ENCODE measurements at regions not wholly inside any gene's neighbourhood (a gene's known extent, or its start where the extent isn't known, plus 50 kb on each side); places are given as distances from the start of the nearest gene placed in this dataset.

DNA sequence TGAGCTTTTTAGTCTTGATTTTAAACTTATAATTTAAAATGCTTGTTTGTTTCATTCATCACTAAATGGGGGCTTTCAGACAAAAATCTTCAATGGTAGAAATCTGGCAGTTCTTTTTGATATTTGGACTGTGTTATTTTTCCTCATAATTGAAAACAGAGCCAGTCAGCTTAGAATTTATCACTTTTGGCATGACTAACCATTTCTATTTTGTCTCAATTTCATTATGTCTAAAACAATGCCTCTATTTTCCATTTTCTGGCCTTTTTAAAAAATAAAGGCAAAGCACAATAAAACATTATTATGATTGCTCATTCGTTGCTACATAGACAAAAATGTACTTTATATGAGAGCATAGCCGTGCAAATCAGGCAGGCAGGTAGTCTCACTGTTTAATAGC lies 434.5 kb downstream of the XIRP2 start:
- TF ChIP-seq, protein P1, sequence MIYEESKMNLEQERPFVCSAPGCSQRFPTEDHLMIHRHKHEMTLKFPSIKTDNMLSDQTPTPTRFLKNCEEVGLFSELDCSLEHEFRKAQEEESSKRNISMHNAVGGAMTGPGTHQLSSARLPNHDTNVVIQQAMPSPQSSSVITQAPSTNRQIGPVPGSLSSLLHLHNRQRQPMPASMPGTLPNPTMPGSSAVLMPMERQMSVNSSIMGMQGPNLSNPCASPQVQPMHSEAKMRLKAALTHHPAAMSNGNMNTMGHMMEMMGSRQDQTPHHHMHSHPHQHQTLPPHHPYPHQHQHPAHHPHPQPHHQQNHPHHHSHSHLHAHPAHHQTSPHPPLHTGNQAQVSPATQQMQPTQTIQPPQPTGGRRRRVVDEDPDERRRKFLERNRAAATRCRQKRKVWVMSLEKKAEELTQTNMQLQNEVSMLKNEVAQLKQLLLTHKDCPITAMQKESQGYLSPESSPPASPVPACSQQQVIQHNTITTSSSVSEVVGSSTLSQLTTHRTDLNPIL (CRISPR knock-in tag; IDR thresholded peaks at IDR 0.05; ENCODE audit: low read depth): no peak
- TF ChIP-seq, protein P2, sequence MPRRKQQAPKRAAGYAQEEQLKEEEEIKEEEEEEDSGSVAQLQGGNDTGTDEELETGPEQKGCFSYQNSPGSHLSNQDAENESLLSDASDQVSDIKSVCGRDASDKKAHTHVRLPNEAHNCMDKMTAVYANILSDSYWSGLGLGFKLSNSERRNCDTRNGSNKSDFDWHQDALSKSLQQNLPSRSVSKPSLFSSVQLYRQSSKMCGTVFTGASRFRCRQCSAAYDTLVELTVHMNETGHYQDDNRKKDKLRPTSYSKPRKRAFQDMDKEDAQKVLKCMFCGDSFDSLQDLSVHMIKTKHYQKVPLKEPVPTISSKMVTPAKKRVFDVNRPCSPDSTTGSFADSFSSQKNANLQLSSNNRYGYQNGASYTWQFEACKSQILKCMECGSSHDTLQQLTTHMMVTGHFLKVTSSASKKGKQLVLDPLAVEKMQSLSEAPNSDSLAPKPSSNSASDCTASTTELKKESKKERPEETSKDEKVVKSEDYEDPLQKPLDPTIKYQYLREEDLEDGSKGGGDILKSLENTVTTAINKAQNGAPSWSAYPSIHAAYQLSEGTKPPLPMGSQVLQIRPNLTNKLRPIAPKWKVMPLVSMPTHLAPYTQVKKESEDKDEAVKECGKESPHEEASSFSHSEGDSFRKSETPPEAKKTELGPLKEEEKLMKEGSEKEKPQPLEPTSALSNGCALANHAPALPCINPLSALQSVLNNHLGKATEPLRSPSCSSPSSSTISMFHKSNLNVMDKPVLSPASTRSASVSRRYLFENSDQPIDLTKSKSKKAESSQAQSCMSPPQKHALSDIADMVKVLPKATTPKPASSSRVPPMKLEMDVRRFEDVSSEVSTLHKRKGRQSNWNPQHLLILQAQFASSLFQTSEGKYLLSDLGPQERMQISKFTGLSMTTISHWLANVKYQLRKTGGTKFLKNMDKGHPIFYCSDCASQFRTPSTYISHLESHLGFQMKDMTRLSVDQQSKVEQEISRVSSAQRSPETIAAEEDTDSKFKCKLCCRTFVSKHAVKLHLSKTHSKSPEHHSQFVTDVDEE (CRISPR knock-in tag; IDR thresholded peaks at IDR 0.05): no peak; the same call in 1 of the 2 replicates
- TF ChIP-seq CSDC2 (CRISPR knock-in tag; IDR thresholded peaks at IDR 0.05): no peak
- TF ChIP-seq GLIS3 (CRISPR knock-in tag; IDR thresholded peaks at IDR 0.05): no peak
- TF ChIP-seq ARNTL (CRISPR knock-in tag; IDR thresholded peaks at IDR 0.05; ENCODE audit: borderline replicate concordance, low read depth): no peak
- no peak for TF ChIP-seq PATZ1 (CRISPR knock-in tag; IDR thresholded peaks at IDR 0.05; ENCODE audit: borderline replicate concordance)

Data from SK-N-SH treated with all-trans-retinoic acid at 6 μM for 48 hours (cell line).